HCT116 (cell line): ENCODE measurements at regions not wholly inside any gene's neighbourhood (a gene's known extent, or its start where the extent isn't known, plus 50 kb on each side); places are given as distances from the start of the nearest gene placed in this dataset.

Experiments used
- ATAC-seq: fragments of 200-7000 bp; cut with Tn5 transposase; 2 replicates; pipeline ENCODE4 v1.9.1; 2020; ENCODE audit warnings: mild to moderate bottlenecking, moderate library complexity
- BruUV-seq: library from RNA; stranded (reverse); fragments of 400-500 nt; replicated peaks from 2 replicates; lab custom pipeline; 2021; lab: Mats Ljungman, UMichigan
- CTCF ChIA-PET: fragments of 300-600 bp; sonication (Branson Sonifier 250); formaldehyde crosslinking; loops from one replicate; lab custom pipeline; 2021; ENCODE audit warnings: antibody characterized with exemption; lab: Charles Lee
- POLR2A ChIA-PET: fragments of 300-600, 350-600 bp; sonication (Branson Sonifier 250); formaldehyde crosslinking; loops from one replicate; lab custom pipeline; 2021; ENCODE audit warnings: antibody characterized with exemption; lab: Charles Lee
- RAD21 ChIA-PET, 2 experiments: fragments of 300-600 bp; sonication (Branson Sonifier 250); formaldehyde crosslinking; loops; one replicate each; lab custom pipeline; 2023; ENCODE audit warnings: low total read pairs in 2 of 2; ENCODE audit not compliant: uncharacterized antibody in 2 of 2, unreplicated experiment in 2 of 2, low non-redundant PET in 1 of 2; lab: Charles Lee
- DNase-seq: peaks from one replicate; pipeline ENCODE4 v3.0.0-alpha.2; 2010; ENCODE audit warnings: low read depth, low spot score
- H2AFZ ChIP-seq: fragments of 200-600 bp; shearing (Covaris generic), sonication (generic); 2 replicates; pipeline ENCODE4 v1.6.1; 2017; ENCODE audit warnings: low read depth, mixed run types, mixed read lengths, antibody characterized with exemption, low read length; ENCODE audit not compliant: poor library complexity, severe bottlenecking
- H3K27ac ChIP-seq: 2 replicates; pipeline ENCODE4 v1.5.1; 2012; ENCODE audit warnings: low read depth, low read length
- H3K27me3 ChIP-seq: fragments of 200-600 bp; sonication (generic); 2 replicates; pipeline ENCODE4 v1.6.1; 2016; ENCODE audit warnings: mixed run types, low read length, mixed read lengths; ENCODE audit not compliant: insufficient read depth
- H3K36me3 ChIP-seq, 2 experiments: fragments of 200-500 bp in 1 of 2; fragments of 200-600 bp in 1 of 2; sonication (Bioruptor generic) in 1 of 2; sonication (generic) in 1 of 2; 2 replicates each; pipeline versions ENCODE4 v1.5.1 to v1.6.1; 2014 to 2016; ENCODE audit warnings: low read length in 2 of 2, inconsistent platforms in 1 of 2, mixed read lengths in 1 of 2, mixed run types in 1 of 2; ENCODE audit not compliant: insufficient read depth in 2 of 2, control insufficient read depth in 1 of 2
- H3K4me1 ChIP-seq, 2 experiments: fragments of 200-600 bp in 1 of 2; sonication (generic) in 1 of 2; 2 replicates each; pipeline versions ENCODE4 v1.5.1 to v1.6.1; 2012 to 2017; ENCODE audit warnings: low read length in 2 of 2, inconsistent platforms in 1 of 2, mild to moderate bottlenecking in 1 of 2, mixed read lengths in 1 of 2, mixed run types in 1 of 2, moderate library complexity in 1 of 2; ENCODE audit not compliant: insufficient read depth in 2 of 2, control insufficient read depth in 1 of 2
- H3K4me2 ChIP-seq: fragments of 200-600 bp; sonication (generic); 2 replicates; pipeline ENCODE4 v1.6.1; 2017; ENCODE audit warnings: mixed run types, low read length, mixed read lengths
- H3K4me3 ChIP-seq, 2 experiments: fragments of 200-600 bp in 1 of 2; sonication (generic) in 1 of 2; replicated peaks in 1 of 2; 2 replicates each; pipeline ENCODE4 v1.5.1; 2011 to 2016; ENCODE audit warnings: low read length in 2 of 2, control low read depth in 1 of 2, low read depth in 1 of 2, mild to moderate bottlenecking in 1 of 2, mixed read lengths in 1 of 2, mixed run types in 1 of 2
- H3K79me2 ChIP-seq: fragments of 200-600 bp; sonication (generic); 2 replicates; pipeline ENCODE4 v1.6.1; 2017; ENCODE audit warnings: mild to moderate bottlenecking, mixed run types, low read length, moderate library complexity, mixed read lengths; ENCODE audit not compliant: insufficient read depth
- H3K9ac ChIP-seq: fragments of 200-600 bp; sonication (generic); 2 replicates; pipeline ENCODE4 v1.6.1; 2016; ENCODE audit warnings: low read length, mixed read lengths
- H3K9me2 ChIP-seq: fragments of 200-600 bp; sonication (generic), shearing (Covaris generic); 2 replicates; pipeline ENCODE4 v1.6.1; 2017; ENCODE audit warnings: mixed run types, mild to moderate bottlenecking, moderate library complexity; ENCODE audit not compliant: insufficient read depth
- H3K9me3 ChIP-seq, 2 experiments: fragments of 200-500 bp in 1 of 2; fragments of 200-600 bp in 1 of 2; sonication (Bioruptor generic) in 1 of 2; sonication (generic) in 1 of 2; 2 replicates each; pipeline ENCODE4 v1.6.1; 2014 to 2017; ENCODE audit warnings: low read length in 2 of 2, mixed read lengths in 2 of 2, inconsistent platforms in 1 of 2, low read depth in 1 of 2, mild to moderate bottlenecking in 1 of 2, mixed run types in 1 of 2, moderate library complexity in 1 of 2; ENCODE audit not compliant: control insufficient read depth in 1 of 2, insufficient read depth in 1 of 2
- H4K20me1 ChIP-seq: fragments of 200-600 bp; sonication (generic), shearing (Covaris generic); 2 replicates; pipeline ENCODE4 v1.6.1; 2017; ENCODE audit warnings: mixed run types, mild to moderate bottlenecking, moderate library complexity; ENCODE audit not compliant: insufficient read depth
- CEBPB ChIP-seq: IDR thresholded peaks from 2 replicates; pipeline ENCODE4 v1.6.1; 2012; ENCODE audit warnings: low read depth
- ELF1 ChIP-seq: IDR thresholded peaks from 2 replicates; pipeline ENCODE4 v1.6.1; 2012; ENCODE audit warnings: low read depth, borderline replicate concordance
- FOSL1 ChIP-seq: IDR thresholded peaks from 2 replicates; pipeline ENCODE4 v1.6.1; 2012; ENCODE audit warnings: low read depth
- RAD21 ChIP-seq: IDR thresholded peaks from 2 replicates; pipeline ENCODE4 v1.6.1; 2012; ENCODE audit warnings: low read depth, mild to moderate bottlenecking
- SIN3A ChIP-seq: IDR thresholded peaks from 2 replicates; pipeline ENCODE4 v1.6.1; 2012; ENCODE audit warnings: low read depth
- TCF7L2 ChIP-seq: IDR thresholded peaks from 2 replicates; pipeline ENCODE4 v1.7.0; 2011; ENCODE audit warnings: borderline replicate concordance, inconsistent platforms; ENCODE audit not compliant: insufficient read depth, insufficient read length; ENCODE audit errors: extremely low read depth
- ZFX ChIP-seq: fragments of 450-650 bp; IDR thresholded peaks from 2 replicates; pipeline ENCODE4 v1.6.1; 2017
- intact Hi-C: fragments of 100-400 bp; cut with micrococcal nuclease; formaldehyde crosslinking; loops from 2 replicates; pipeline ENCODE4 v1.10.0; 2022
- TF ChIP-seq, protein P1 (sequence below), 3 experiments: fragments of 200-600 bp in 1 of 3; sonication (generic) in 1 of 3; IDR thresholded peaks in 2 of 3; conservative IDR thresholded peaks in 1 of 3; 2 replicates each; pipeline ENCODE4 v1.5.1; 2012 to 2017; ENCODE audit warnings: low read depth in 2 of 3, low read length in 2 of 3, antibody characterized with exemption in 1 of 3, borderline replicate concordance in 1 of 3, control low read depth in 1 of 3, mild to moderate bottlenecking in 1 of 3, mixed read lengths in 1 of 3, mixed run types in 1 of 3, moderate library complexity in 1 of 3; ENCODE audit not compliant: insufficient read depth in 1 of 3
- TF ChIP-seq, protein P2 (sequence below): IDR thresholded peaks from 2 replicates; pipeline ENCODE4 v1.6.1; 2012

DNA sequence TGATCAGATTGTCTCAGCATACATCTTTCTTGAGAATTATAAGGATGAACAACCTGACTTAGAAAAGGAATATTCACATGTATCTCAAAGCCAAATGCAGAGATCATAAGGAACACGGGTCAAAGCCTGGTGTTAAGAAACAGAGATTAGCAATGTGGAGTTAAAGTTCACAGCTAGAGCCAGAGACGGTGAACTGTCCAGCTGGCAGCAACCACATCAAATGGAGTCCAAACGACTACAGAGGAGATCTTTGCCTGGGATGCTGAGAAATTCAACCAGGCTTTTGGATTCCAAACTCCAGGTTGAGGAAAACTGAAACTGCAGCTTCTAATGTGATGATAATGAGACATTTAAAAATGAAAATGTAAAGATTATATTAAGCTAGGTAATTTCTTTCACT, 939.9 kb upstream of the NXPH2 start:
- no peak overlapping the region for H3K4me3 ChIP-seq
- TF ChIP-seq CEBPB = no peak
- TF ChIP-seq TCF7L2 = no peak
- no peak for TF ChIP-seq RAD21
- no peak for TF ChIP-seq ZFX
- TF ChIP-seq ELF1 = no peak
- TF ChIP-seq, protein P1, sequence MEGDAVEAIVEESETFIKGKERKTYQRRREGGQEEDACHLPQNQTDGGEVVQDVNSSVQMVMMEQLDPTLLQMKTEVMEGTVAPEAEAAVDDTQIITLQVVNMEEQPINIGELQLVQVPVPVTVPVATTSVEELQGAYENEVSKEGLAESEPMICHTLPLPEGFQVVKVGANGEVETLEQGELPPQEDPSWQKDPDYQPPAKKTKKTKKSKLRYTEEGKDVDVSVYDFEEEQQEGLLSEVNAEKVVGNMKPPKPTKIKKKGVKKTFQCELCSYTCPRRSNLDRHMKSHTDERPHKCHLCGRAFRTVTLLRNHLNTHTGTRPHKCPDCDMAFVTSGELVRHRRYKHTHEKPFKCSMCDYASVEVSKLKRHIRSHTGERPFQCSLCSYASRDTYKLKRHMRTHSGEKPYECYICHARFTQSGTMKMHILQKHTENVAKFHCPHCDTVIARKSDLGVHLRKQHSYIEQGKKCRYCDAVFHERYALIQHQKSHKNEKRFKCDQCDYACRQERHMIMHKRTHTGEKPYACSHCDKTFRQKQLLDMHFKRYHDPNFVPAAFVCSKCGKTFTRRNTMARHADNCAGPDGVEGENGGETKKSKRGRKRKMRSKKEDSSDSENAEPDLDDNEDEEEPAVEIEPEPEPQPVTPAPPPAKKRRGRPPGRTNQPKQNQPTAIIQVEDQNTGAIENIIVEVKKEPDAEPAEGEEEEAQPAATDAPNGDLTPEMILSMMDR (IDR thresholded peaks at IDR 0.05 in 2 of 3, conservative IDR thresholded peaks at IDR 0.05 in 1 of 3; ENCODE audit: borderline replicate concordance in 1 of 3, insufficient read depth in 1 of 3, low read depth in 2 of 3, low read length in 2 of 3) = no peak
- TF ChIP-seq, protein P2, sequence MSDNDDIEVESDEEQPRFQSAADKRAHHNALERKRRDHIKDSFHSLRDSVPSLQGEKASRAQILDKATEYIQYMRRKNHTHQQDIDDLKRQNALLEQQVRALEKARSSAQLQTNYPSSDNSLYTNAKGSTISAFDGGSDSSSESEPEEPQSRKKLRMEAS = no peak
- TF ChIP-seq, all 23 proteins: peak for 0
- Histone ChIP-seq H3K4me1 (no peaks in the 10 kb centered on the region), H3K9me2 (no peaks in the 10 kb centered on the region), H3K9ac (no peak overlapping the region), H3K36me3 (no peaks in the 10 kb centered on the region), H3K27me3 (no peaks in the 10 kb centered on the region), H3K79me2 (no peaks in the 10 kb centered on the region), H3K27ac (no peak overlapping the region), H3K9me3 (no peaks in the 10 kb centered on the region), H3K4me2 (no peak overlapping the region), H2AFZ (no peak overlapping the region), H4K20me1 (no peaks in the 10 kb centered on the region)
- ATAC-seq (no peak), DNase-seq (no peak)
- ChIA-PET RAD21 (no interaction called here), CTCF (no interaction called here), POLR2A (no interaction called here)
- intact Hi-C loops = no loop called here
- BruUV-seq = no TSS peak

DNA sequence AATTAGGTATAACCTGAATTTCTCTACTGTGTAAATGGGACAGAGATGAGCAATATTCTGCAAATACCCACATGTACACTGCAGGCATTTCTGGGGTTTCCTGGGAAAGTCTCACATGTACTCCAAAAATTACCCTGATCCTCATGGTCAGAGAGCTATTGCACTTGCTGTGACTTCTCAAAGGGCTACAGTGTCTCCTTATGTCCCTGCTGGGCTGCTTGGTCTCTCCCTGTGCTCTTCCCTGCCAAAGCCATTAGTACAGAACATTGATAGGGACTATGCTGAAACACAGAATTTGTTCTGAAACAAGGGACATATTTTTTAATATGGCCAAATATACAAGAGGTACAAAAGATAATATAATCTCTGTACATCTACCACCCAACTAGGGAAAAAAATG, 924.4 kb upstream of the NXPH2 start:
- Histone ChIP-seq H3K79me2 (no peaks in the 10 kb centered on the region), H3K27ac (no peak overlapping the region), H4K20me1 (no peaks in the 10 kb centered on the region), H3K4me2 (no peak overlapping the region), H3K4me3 (no peak overlapping the region), H2AFZ (no peak overlapping the region), H3K27me3 (no peaks in the 10 kb centered on the region), H3K36me3 (no peaks in the 10 kb centered on the region), H3K9ac (no peak overlapping the region), H3K9me2 (no peaks in the 10 kb centered on the region), H3K4me1 (no peaks in the 10 kb centered on the region), H3K9me3 (no peaks in the 10 kb centered on the region)
- TF ChIP-seq, protein P1 (IDR thresholded peaks at IDR 0.05 in 2 of 3, conservative IDR thresholded peaks at IDR 0.05 in 1 of 3; ENCODE audit: borderline replicate concordance in 1 of 3, insufficient read depth in 1 of 3, low read depth in 2 of 3, low read length in 2 of 3) = no peak
- TF ChIP-seq SIN3A (no peak), FOSL1 (no peak)
- BruUV-seq = no TSS peak
- RAD21 ChIA-PET = no interaction called here
- ATAC-seq = no peak
- POLR2A ChIA-PET = no interaction called here
- CTCF ChIA-PET = no interaction called here
- intact Hi-C loops = no loop called here
- DNase-seq = no peak
